GM23338 (cell line): ENCODE measurements at regions not wholly inside any gene's neighbourhood (a gene's known extent, or its start where the extent isn't known, plus 50 kb on each side); places are given as distances from the start of the nearest gene placed in this dataset.
A peak's percentile ranks its signal among the peaks of the same experiment; 100 is the strongest.
"Not testable (repeated sequence)": the region's sequence is repeated elsewhere in the genome, so short reads cannot be mapped to it uniquely, and the experiment has no call there.

Experiments used
- ATAC-seq: fragments of 200-7000 bp; cut with Tn5 transposase; 3 replicates; pipeline ENCODE4 v1.9.1; 2020
- DNase-seq: peaks from one replicate; pipeline ENCODE4 v3.0.0-alpha.2; 2015; ENCODE audit warnings: low spot score
- H2AFZ ChIP-seq: fragments of 200-600 bp; sonication (generic); 2 replicates; pipeline ENCODE4 v1.8.0; 2016; ENCODE audit warnings: antibody characterized with exemption, mild to moderate bottlenecking, moderate library complexity
- H3F3A ChIP-seq: fragments of 200-600 bp; sonication (generic); replicated peaks from 2 replicates; pipeline ENCODE4 v1.8.0; 2017; ENCODE audit warnings: antibody characterized with exemption, mixed run types, low read depth
- H3K27ac ChIP-seq: fragments of 200-600 bp; sonication (generic); 2 replicates; pipeline ENCODE4 v1.6.1; 2016; ENCODE audit warnings: low read depth
- H3K27me3 ChIP-seq: fragments of 200-600 bp; sonication (generic); 2 replicates; pipeline ENCODE4 v1.8.0; 2016; ENCODE audit warnings: mild to moderate bottlenecking, mixed run types, moderate library complexity; ENCODE audit not compliant: insufficient read depth
- H3K36me3 ChIP-seq: fragments of 200-600 bp; sonication (generic); 2 replicates; pipeline ENCODE4 v1.8.0; 2016; ENCODE audit warnings: mild to moderate bottlenecking; ENCODE audit not compliant: insufficient read depth
- H3K4me1 ChIP-seq: fragments of 200-600 bp; sonication (generic); 2 replicates; pipeline ENCODE4 v1.8.0; 2016; ENCODE audit warnings: mild to moderate bottlenecking, moderate library complexity; ENCODE audit not compliant: insufficient read depth
- H3K4me2 ChIP-seq: fragments of 200-600 bp; sonication (generic); 2 replicates; pipeline ENCODE4 v1.7.1; 2017; ENCODE audit warnings: mixed run types
- H3K4me3 ChIP-seq: fragments of 200-600 bp; sonication (generic); 2 replicates; pipeline ENCODE4 v1.6.1; 2016; ENCODE audit warnings: mixed run types
- H3K79me2 ChIP-seq: fragments of 200-600 bp; sonication (generic); replicated peaks from 2 replicates; pipeline ENCODE4 v1.8.0; 2017; ENCODE audit warnings: mild to moderate bottlenecking; ENCODE audit not compliant: insufficient read depth
- H3K9me2 ChIP-seq: fragments of 200-600 bp; sonication (generic); 2 replicates; pipeline ENCODE4 v1.8.0; 2017; ENCODE audit not compliant: insufficient read depth
- H4K20me1 ChIP-seq: fragments of 200-600 bp; sonication (generic); replicated peaks from 2 replicates; pipeline ENCODE4 v1.8.0; 2017; ENCODE audit warnings: mild to moderate bottlenecking; ENCODE audit not compliant: insufficient read depth
- H3K27ac Mint-ChIP-seq: 2 replicates; pipeline ENCODE4 v1.8.0; 2020; ENCODE audit warnings: inconsistent platforms, mild to moderate bottlenecking, moderate library complexity, mixed read lengths
- H3K27me3 Mint-ChIP-seq: 3 replicates; pipeline ENCODE4 v1.8.0; 2022; ENCODE audit warnings: low read depth, mild to moderate bottlenecking, moderate library complexity, mixed read lengths, inconsistent platforms; ENCODE audit not compliant: insufficient read depth, poor library complexity
- H3K36me3 Mint-ChIP-seq: 3 replicates; pipeline ENCODE4 v1.8.0; 2021; ENCODE audit warnings: low read depth, mild to moderate bottlenecking, inconsistent platforms, moderate library complexity, mixed read lengths
- H3K4me1 Mint-ChIP-seq: 3 replicates; pipeline ENCODE4 v1.8.0; 2020; ENCODE audit warnings: mild to moderate bottlenecking, inconsistent platforms, mixed read lengths
- H3K4me3 Mint-ChIP-seq: 3 replicates; pipeline ENCODE4 v1.8.0; 2021; ENCODE audit warnings: moderate library complexity, mild to moderate bottlenecking, inconsistent platforms, mixed read lengths
- H3K9me3 Mint-ChIP-seq: 3 replicates; pipeline ENCODE4 v1.8.0; 2020; ENCODE audit warnings: moderate library complexity, mild to moderate bottlenecking, inconsistent platforms, mixed read lengths
- CREB1 ChIP-seq: fragments of 250-450 bp; sonication (Bioruptor Pico); IDR thresholded peaks from 2 replicates; pipeline ENCODE4 v1.5.0; 2020; ENCODE audit warnings: low read depth, mild to moderate bottlenecking, moderate library complexity
- CTCF ChIP-seq, 2 experiments: fragments of 200-600 bp in 1 of 2; sonication (generic) in 1 of 2; conservative IDR thresholded peaks; 2 replicates each; pipeline versions ENCODE4 v1.5.1 to v1.6.1; 2016 to 2017; ENCODE audit warnings: antibody characterized with exemption in 2 of 2, low read depth in 2 of 2, mild to moderate bottlenecking in 2 of 2, moderate library complexity in 1 of 2
- ETS1 ChIP-seq: IDR thresholded peaks from 2 replicates; pipeline ENCODE4 v1.6.1; 2016; ENCODE audit warnings: antibody characterized with exemption
- EZH2 ChIP-seq: fragments of 200-600 bp; sonication (generic); IDR thresholded peaks from one replicate; pipeline ENCODE4 v1.8.0; 2017; ENCODE audit warnings: antibody characterized with exemption, mild to moderate bottlenecking, low read depth; ENCODE audit not compliant: unreplicated experiment
- POLR2AphosphoS5 ChIP-seq: IDR thresholded peaks from 2 replicates; pipeline ENCODE4 v1.6.1; 2016; ENCODE audit warnings: antibody characterized with exemption, low read depth
- REST ChIP-seq: IDR thresholded peaks from one replicate; pipeline ENCODE4 v1.6.1; 2018; ENCODE audit warnings: antibody characterized with exemption; ENCODE audit not compliant: unreplicated experiment
- ZNF114 ChIP-seq: fragments of 250-450 bp; sonication (Bioruptor Pico); IDR thresholded peaks from 2 replicates; pipeline ENCODE4 v1.5.0; 2020; ENCODE audit warnings: mild to moderate bottlenecking, moderate library complexity

- Histone ChIP-seq H3F3A (no peaks in the 10 kb centered on the region), H3K36me3 (no peaks in the 10 kb centered on the region), H3K9me2 (no peaks in the 10 kb centered on the region), H4K20me1 (no peaks in the 10 kb centered on the region), H3K4me2 (no peak overlapping the region), H3K4me1 (no peaks in the 10 kb centered on the region), H3K4me3 (no peak overlapping the region), H3K27me3 (no peaks in the 10 kb centered on the region), H3K27ac (no peak overlapping the region), H3K79me2 (no peaks in the 10 kb centered on the region), H2AFZ (no peak overlapping the region)
- peaks cover 13% of the 10 kb centered on the region; the same call in 2 of the 3 replicates for H3K9me3 Mint-ChIP-seq
- H3K4me1 Mint-ChIP-seq: peaks cover 11% of the 10 kb centered on the region
- DNase-seq (peak; percentile 65), ATAC-seq (peak; percentile 49; the same call in 2 of the 3 replicates)
- H3K4me3 Mint-ChIP-seq: no peak overlapping the region
- H3K36me3 Mint-ChIP-seq: no peaks in the 10 kb centered on the region
- peaks cover 2% of the 10 kb centered on the region for H3K27me3 Mint-ChIP-seq
- no peak overlapping the region for H3K27ac Mint-ChIP-seq
- peak; percentile 50 to 65 for TF ChIP-seq CTCF (conservative IDR thresholded peaks at IDR 0.05; ENCODE audit: low read depth in 2 of 2)
- no peak for TF ChIP-seq EZH2
Observed at GRCh38 chr7:3162289-3162688, 118.6 kb upstream of the CARD11 start.

- not testable (repeated sequence) for H3K27ac Mint-ChIP-seq, H3K4me3 ChIP-seq, H4K20me1 ChIP-seq, DNase-seq, H3F3A ChIP-seq, H3K4me2 ChIP-seq, H3K27me3 ChIP-seq, H3K36me3 Mint-ChIP-seq, H3K9me2 ChIP-seq, H3K27ac ChIP-seq, H3K36me3 ChIP-seq, ATAC-seq, H2AFZ ChIP-seq, H3K79me2 ChIP-seq, H3K4me3 Mint-ChIP-seq, H3K27me3 Mint-ChIP-seq, H3K4me1 ChIP-seq
- Mint-ChIP-seq H3K9me3 (peaks cover 13% of the 10 kb centered on the region; the same call in 2 of the 3 replicates), H3K4me1 (peaks cover 13% of the 10 kb centered on the region)
Observed at GRCh38 chr7:3162798-3163197, 119.1 kb upstream of the CARD11 start.

GRCh38 chr7:3164380-3164792 is 120.7 kb upstream of the CARD11 start:
- Histone ChIP-seq H4K20me1 (no peaks in the 10 kb centered on the region), H3K27ac (no peak overlapping the region), H3K79me2 (no peaks in the 10 kb centered on the region), H3K4me1 (peaks cover 8% of the 10 kb centered on the region), H3K27me3 (no peaks in the 10 kb centered on the region), H2AFZ (no peak overlapping the region), H3K4me2 (no peak overlapping the region), H3K36me3 (no peaks in the 10 kb centered on the region), H3F3A (no peaks in the 10 kb centered on the region), H3K4me3 (no peak overlapping the region), H3K9me2 (no peaks in the 10 kb centered on the region)
- ATAC-seq (no peak), DNase-seq (no peak)
- peaks cover 6% of the 10 kb centered on the region for H3K27me3 Mint-ChIP-seq
- no peak overlapping the region for H3K4me3 Mint-ChIP-seq
- no peaks in the 10 kb centered on the region for H3K36me3 Mint-ChIP-seq
- peaks cover 13% of the 10 kb centered on the region; the same call in 2 of the 3 replicates for H3K9me3 Mint-ChIP-seq
- H3K4me1 Mint-ChIP-seq: peaks cover 12% of the 10 kb centered on the region
- H3K27ac Mint-ChIP-seq: no peak overlapping the region
- no peak for TF ChIP-seq ZNF114
- TF ChIP-seq EZH2: no peak
- TF ChIP-seq ETS1: no peak
- no peak for TF ChIP-seq CREB1 (CRISPR knock-in tag)
- TF ChIP-seq CTCF (conservative IDR thresholded peaks at IDR 0.05; ENCODE audit: low read depth in 2 of 2): no peak
- no peak for TF ChIP-seq POLR2AphosphoS5
- TF ChIP-seq REST: no peak
